CD4-positive, alpha-beta T cell (primary cell): ENCODE measurements at regions not wholly inside any gene's neighbourhood (a gene's known extent, or its start where the extent isn't known, plus 50 kb on each side); places are given as distances from the start of the nearest gene placed in this dataset.

Experiments used
- ATAC-seq: fragments of 200-7000 bp; cut with Tn5 transposase; one replicate; pipeline ENCODE4 v1.10.0; 2022; ENCODE audit warnings: mild to moderate bottlenecking; ENCODE audit not compliant: poor library complexity
- CTCF ChIA-PET: fragments of 350-600 bp; sonication (Branson Sonifier 250); formaldehyde crosslinking; loops from one replicate; lab custom pipeline; 2021; ENCODE audit warnings: antibody characterized with exemption, inconsistent platforms; lab: Charles Lee
- POLR2A ChIA-PET: fragments of 350-600 bp; sonication (Branson Sonifier 250); formaldehyde crosslinking; loops from one replicate; lab custom pipeline; 2021; ENCODE audit warnings: antibody characterized with exemption, inconsistent platforms; lab: Charles Lee
- DNase-seq, 14 experiments: peaks; one replicate each; pipeline ENCODE4 v3.0.0-alpha.2; 2013 to 2020; ENCODE audit warnings: mixed read lengths in 2 of 14
- H3K27ac ChIP-seq, 2 donors: one replicate each; pipeline versions ENCODE4 v1.5.1 to v1.7.0; 2013; ENCODE audit warnings: low read length in 2 of 2, low read depth in 1 of 2, mild to moderate bottlenecking in 1 of 2
- H3K27me3 ChIP-seq, 2 experiments: 1 replicate in 1 of 2; 2 replicates in 1 of 2; pipeline versions ENCODE4 v1.6.1 to v1.7.0; 2013; ENCODE audit warnings: low read length in 2 of 2, control low read depth in 1 of 2, mild to moderate bottlenecking in 1 of 2, moderate library complexity in 1 of 2; ENCODE audit not compliant: insufficient read depth in 2 of 2, control insufficient read depth in 1 of 2
- H3K36me3 ChIP-seq: one replicate; pipeline ENCODE4 v1.6.1; 2013; ENCODE audit warnings: low read length, control low read depth; ENCODE audit not compliant: insufficient read depth
- H3K4me1 ChIP-seq: one replicate; pipeline ENCODE4 v1.6.1; 2013; ENCODE audit warnings: low read length, control low read depth; ENCODE audit not compliant: insufficient read depth
- H3K4me3 ChIP-seq: one replicate; pipeline ENCODE4 v1.5.1; 2013; ENCODE audit warnings: mild to moderate bottlenecking, low read length, moderate library complexity
- H3K9me3 ChIP-seq, 2 experiments: 1 replicate in 1 of 2; 2 replicates in 1 of 2; pipeline versions ENCODE4 v1.6.1 to v1.7.0; 2013; ENCODE audit warnings: low read length in 2 of 2, mild to moderate bottlenecking in 2 of 2, control low read depth in 1 of 2, moderate library complexity in 1 of 2; ENCODE audit not compliant: control insufficient read depth in 1 of 2, insufficient read depth in 1 of 2
- H3K27ac Mint-ChIP-seq: one replicate; pipeline ENCODE4 v1.8.0; 2020; ENCODE audit warnings: mixed read lengths
- H3K27me3 Mint-ChIP-seq: one replicate; pipeline ENCODE4 v1.8.0; 2021; ENCODE audit warnings: mixed read lengths
- H3K36me3 Mint-ChIP-seq: one replicate; pipeline ENCODE4 v1.8.0; 2021; ENCODE audit warnings: low read depth, mixed read lengths
- H3K4me1 Mint-ChIP-seq: one replicate; pipeline ENCODE4 v1.8.0; 2021; ENCODE audit warnings: low read depth, mixed read lengths
- H3K4me3 Mint-ChIP-seq: one replicate; pipeline ENCODE4 v1.8.0; 2020; ENCODE audit warnings: mild to moderate bottlenecking, mixed read lengths
- H3K9me3 Mint-ChIP-seq: one replicate; pipeline ENCODE4 v1.8.0; 2020; ENCODE audit warnings: mixed read lengths
- intact Hi-C, 2 experiments: fragments of 100-400 bp; cut with DNase I in 1 of 2; cut with micrococcal nuclease in 1 of 2; formaldehyde crosslinking; loops; one replicate each; pipeline versions ENCODE4 v1.15.1 to v1.9.0; 2023 to 2025; cut with DNase I, micrococcal nuclease
- TF ChIP-seq, protein P1 (sequence below): fragments of 200-600 bp; IDR thresholded peaks from one replicate; pipeline ENCODE4 v1.8.0; 2022; ENCODE audit warnings: antibody characterized with exemption, mild to moderate bottlenecking

DNA sequence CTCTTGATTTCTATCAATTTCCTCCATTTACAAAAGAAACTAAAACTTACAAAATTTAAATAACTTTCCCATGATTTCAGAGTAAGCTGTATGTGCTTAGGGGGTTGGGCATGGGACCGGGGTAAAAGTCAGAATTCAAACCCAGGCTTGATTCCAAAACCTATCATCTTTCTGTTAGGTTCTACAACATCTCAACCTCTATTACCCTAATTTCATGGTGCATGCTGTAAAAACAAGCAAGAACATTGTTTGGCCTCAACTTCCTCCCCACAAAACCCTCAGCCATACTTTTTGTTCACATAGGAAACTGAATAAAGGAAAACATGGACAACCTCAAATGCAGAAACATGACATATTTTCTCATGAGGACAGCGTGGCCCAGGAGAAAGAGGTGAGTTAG, 59.3 kb downstream of the RDH14 start:
- POLR2A ChIA-PET = no interaction called here
- Mint-ChIP-seq H3K9me3 (no peaks in the 10 kb centered on the region), H3K36me3 (no peaks in the 10 kb centered on the region), H3K27ac (no peak overlapping the region), H3K4me3 (no peak overlapping the region), H3K4me1 (no peaks in the 10 kb centered on the region), H3K27me3 (peaks cover 44% of the 10 kb centered on the region)
- TF ChIP-seq, protein P1, sequence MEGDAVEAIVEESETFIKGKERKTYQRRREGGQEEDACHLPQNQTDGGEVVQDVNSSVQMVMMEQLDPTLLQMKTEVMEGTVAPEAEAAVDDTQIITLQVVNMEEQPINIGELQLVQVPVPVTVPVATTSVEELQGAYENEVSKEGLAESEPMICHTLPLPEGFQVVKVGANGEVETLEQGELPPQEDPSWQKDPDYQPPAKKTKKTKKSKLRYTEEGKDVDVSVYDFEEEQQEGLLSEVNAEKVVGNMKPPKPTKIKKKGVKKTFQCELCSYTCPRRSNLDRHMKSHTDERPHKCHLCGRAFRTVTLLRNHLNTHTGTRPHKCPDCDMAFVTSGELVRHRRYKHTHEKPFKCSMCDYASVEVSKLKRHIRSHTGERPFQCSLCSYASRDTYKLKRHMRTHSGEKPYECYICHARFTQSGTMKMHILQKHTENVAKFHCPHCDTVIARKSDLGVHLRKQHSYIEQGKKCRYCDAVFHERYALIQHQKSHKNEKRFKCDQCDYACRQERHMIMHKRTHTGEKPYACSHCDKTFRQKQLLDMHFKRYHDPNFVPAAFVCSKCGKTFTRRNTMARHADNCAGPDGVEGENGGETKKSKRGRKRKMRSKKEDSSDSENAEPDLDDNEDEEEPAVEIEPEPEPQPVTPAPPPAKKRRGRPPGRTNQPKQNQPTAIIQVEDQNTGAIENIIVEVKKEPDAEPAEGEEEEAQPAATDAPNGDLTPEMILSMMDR = no peak
- ATAC-seq = no peak
- CTCF ChIA-PET = no interaction called here
- DNase-seq = no peak
- no peak overlapping the region for H3K4me3 ChIP-seq
- peaks cover 8 to 19% of the 10 kb centered on the region in 2 experiments for H3K27me3 ChIP-seq
- H3K9me3 ChIP-seq = no peaks in the 10 kb centered on the region
- H3K4me1 ChIP-seq = no peaks in the 10 kb centered on the region
- intact Hi-C loops = no loop called here
- H3K36me3 ChIP-seq = no peaks in the 10 kb centered on the region
- no peak overlapping the region for H3K27ac ChIP-seq

DNA sequence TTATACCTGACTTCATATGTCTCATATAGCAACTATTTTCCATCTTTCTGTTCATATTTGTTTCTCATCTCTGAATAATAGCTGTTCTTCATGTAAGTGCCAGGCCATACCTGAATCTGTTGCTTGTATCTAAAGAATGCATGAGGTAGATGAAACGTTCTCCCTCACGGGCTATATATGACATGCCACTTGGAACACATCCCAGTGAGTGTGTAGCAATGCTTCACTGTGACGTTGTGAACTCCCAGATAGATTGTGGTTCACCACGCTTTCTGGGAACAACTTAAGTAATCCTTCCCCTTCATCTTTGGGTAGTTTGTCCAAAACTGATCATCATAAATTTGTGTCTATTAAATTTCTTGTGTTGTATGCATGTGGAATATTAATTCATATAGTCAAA, 60.1 kb downstream of the RDH14 start:
- TF ChIP-seq, protein P1 = no peak
- POLR2A ChIA-PET = no interaction called here
- H3K36me3 Mint-ChIP-seq = no peaks in the 10 kb centered on the region
- no peak overlapping the region for H3K27ac Mint-ChIP-seq
- no peak overlapping the region for H3K4me3 ChIP-seq
- H3K9me3 ChIP-seq = no peaks in the 10 kb centered on the region
- H3K36me3 ChIP-seq = no peaks in the 10 kb centered on the region
- no peaks in the 10 kb centered on the region for H3K4me1 Mint-ChIP-seq
- intact Hi-C loops = no loop called here
- CTCF ChIA-PET = interaction anchor here (1.3 kb wide), 1 partner anchor 93 kb away, joined by 3 read pairs; no protein-coding TSS in a partner anchor
- no peak overlapping the region for H3K27ac ChIP-seq
- DNase-seq (no peak), ATAC-seq (no peak)
- no peak overlapping the region for H3K4me3 Mint-ChIP-seq
- H3K27me3 ChIP-seq = peaks cover 8 to 16% of the 10 kb centered on the region in 2 experiments
- no peaks in the 10 kb centered on the region for H3K9me3 Mint-ChIP-seq
- H3K27me3 Mint-ChIP-seq = peaks cover 44% of the 10 kb centered on the region
- H3K4me1 ChIP-seq = no peaks in the 10 kb centered on the region

DNA sequence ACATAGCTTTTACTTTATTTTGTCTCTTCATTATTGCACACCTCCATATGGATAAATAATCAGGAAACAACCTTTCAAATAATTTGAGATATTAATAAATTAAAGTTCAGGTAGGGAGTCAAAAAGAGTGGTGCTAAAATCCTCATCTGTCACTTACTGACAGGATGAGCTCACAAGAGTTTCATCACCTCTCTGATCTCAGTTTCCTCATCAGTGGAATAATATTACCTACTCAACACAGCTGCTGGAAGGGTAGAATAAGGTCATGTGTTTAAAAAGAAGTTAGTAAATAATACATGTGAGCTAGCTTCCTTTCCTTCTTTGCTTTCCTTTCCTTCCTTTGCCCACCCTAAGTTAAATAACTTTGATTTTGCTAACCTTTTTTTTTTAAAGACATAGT, 61.9 kb downstream of the RDH14 start:
- Histone ChIP-seq H3K27ac (no peak overlapping the region), H3K9me3 (no peaks in the 10 kb centered on the region), H3K36me3 (no peaks in the 10 kb centered on the region), H3K4me3 (no peak overlapping the region), H3K4me1 (no peaks in the 10 kb centered on the region), H3K27me3 (peaks cover 14 to 23% of the 10 kb centered on the region in 2 experiments)
- intact Hi-C loops = no loop called here
- ChIA-PET POLR2A (no interaction called here), CTCF (no interaction called here)
- H3K4me1 Mint-ChIP-seq = no peaks in the 10 kb centered on the region
- DNase-seq = no peak
- peaks cover 53% of the 10 kb centered on the region for H3K27me3 Mint-ChIP-seq
- no peaks in the 10 kb centered on the region for H3K36me3 Mint-ChIP-seq
- H3K9me3 Mint-ChIP-seq = no peaks in the 10 kb centered on the region
- no peak for ATAC-seq
- H3K27ac Mint-ChIP-seq = no peak overlapping the region
- H3K4me3 Mint-ChIP-seq = no peak overlapping the region
- TF ChIP-seq, protein P1 = no peak
